ENCODE measurements at regions not wholly inside any gene's neighbourhood (a gene's known extent, or its start where the extent isn't known, plus 50 kb on each side); places are given as distances from the start of the nearest gene placed in this dataset.

DNA sequence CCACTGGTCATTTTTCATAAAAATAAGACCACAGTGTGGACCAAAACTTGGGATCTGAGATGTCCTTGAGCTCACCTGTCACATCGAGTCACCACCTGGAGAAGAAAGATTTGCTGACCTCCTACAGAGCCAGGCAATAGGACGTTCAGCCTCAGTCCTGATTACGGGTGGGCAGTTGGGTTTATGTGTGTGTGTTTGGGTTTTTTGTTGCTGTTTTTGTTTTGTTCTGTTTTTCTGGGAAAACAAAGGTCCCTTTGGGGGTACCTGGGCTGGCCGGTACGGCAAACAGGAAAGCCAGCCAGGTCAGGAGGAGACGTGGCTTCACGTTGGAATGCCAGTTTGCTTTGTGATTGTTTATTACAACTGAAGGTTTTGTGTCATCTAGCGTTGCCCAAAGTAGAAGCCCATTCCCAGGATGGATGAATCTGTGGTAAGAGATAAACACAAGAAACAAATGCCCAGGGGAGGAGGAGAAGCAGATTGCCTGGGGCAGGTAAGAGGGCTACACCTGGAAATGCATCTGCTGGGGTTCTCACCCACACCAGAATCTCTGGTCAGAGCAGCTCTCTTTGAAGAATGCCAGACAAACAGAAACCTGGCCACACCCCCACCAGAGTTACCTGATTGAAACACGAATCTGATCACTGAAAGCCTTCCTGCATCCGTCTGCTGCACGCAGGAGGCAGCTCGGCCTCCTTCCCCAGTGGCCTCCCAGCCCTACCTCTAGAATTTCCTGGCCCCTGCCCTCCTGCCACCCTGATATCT is 100.1 kb upstream of the DIO3 start:
- DNase-seq (ENCODE audit: low read depth) (no peak), FAIRE-seq (no peak)
- no peak overlapping the region for H2AFZ ChIP-seq (ENCODE audit: low read depth, low read length)
- Mint-ChIP-seq H3K4me1 (ENCODE audit: low read depth, unreplicated experiment) (peaks cover 1% of the 10 kb centered on the region), H3K27ac (ENCODE audit: unreplicated experiment) (no peak overlapping the region), H3K9me3 (ENCODE audit: unreplicated experiment) (peaks cover 6% of the 10 kb centered on the region), H3K27me3 (ENCODE audit: low read depth, unreplicated experiment) (peaks cover 50% of the 10 kb centered on the region), H3K4me3 (ENCODE audit: unreplicated experiment) (no peak overlapping the region), H3K36me3 (ENCODE audit: low read depth, unreplicated experiment) (no peaks in the 10 kb centered on the region)
- no peaks in the 10 kb centered on the region for H3K79me2 ChIP-seq (ENCODE audit: insufficient read depth, low read length)
- H3K4me3 ChIP-seq (ENCODE audit: insufficient read depth, low read depth, low read length): no peak overlapping the region
- no peak overlapping the region for H3K9ac ChIP-seq (ENCODE audit: low read length)
- H3K4me2 ChIP-seq (ENCODE audit: low read length): no peak overlapping the region
- H3K27me3 ChIP-seq (ENCODE audit: insufficient read depth, low read length): peaks cover 38% of the 10 kb centered on the region
- H3K9me3 ChIP-seq (ENCODE audit: insufficient read depth, low read depth, low read length): no peaks in the 10 kb centered on the region
- no peak overlapping the region for H3K27ac ChIP-seq (ENCODE audit: low read depth, low read length)
- H3K4me1 ChIP-seq (ENCODE audit: insufficient read depth, low read length): no peaks in the 10 kb centered on the region
- H4K20me1 ChIP-seq (ENCODE audit: insufficient read depth, low read length): no peaks in the 10 kb centered on the region
- no peaks in the 10 kb centered on the region for H3K36me3 ChIP-seq (ENCODE audit: insufficient read depth, low read length)
- TF ChIP-seq, protein P1, sequence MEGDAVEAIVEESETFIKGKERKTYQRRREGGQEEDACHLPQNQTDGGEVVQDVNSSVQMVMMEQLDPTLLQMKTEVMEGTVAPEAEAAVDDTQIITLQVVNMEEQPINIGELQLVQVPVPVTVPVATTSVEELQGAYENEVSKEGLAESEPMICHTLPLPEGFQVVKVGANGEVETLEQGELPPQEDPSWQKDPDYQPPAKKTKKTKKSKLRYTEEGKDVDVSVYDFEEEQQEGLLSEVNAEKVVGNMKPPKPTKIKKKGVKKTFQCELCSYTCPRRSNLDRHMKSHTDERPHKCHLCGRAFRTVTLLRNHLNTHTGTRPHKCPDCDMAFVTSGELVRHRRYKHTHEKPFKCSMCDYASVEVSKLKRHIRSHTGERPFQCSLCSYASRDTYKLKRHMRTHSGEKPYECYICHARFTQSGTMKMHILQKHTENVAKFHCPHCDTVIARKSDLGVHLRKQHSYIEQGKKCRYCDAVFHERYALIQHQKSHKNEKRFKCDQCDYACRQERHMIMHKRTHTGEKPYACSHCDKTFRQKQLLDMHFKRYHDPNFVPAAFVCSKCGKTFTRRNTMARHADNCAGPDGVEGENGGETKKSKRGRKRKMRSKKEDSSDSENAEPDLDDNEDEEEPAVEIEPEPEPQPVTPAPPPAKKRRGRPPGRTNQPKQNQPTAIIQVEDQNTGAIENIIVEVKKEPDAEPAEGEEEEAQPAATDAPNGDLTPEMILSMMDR (IDR thresholded peaks at IDR 0.05; ENCODE audit: insufficient read depth, low read depth, low read length): no peak
- TF ChIP-seq EZH2 (IDR thresholded peaks at IDR 0.05; ENCODE audit: insufficient read depth, low read length): peak; percentile 15

DNA sequence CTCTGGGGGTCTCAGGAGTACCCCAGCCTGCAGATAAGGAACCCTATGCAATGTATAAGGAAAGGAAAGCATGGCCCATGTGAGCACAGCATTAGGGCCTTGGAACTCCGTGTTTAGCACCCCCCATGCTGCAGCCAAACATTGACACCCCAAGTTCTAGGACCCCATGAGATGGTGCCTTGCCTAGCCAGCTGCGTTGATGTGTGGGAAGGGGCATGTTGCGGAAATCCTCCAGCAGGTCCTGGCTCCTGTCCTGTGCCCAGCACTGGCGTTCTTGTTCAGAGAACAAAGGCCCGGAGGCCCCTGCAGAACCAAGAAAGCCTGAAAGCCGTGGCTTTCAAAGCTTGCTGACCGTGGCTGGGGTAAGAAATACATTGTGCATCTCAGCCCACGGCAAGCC is 99.4 kb upstream of the DIO3 start:
- Histone ChIP-seq H3K27ac (ENCODE audit: low read depth, low read length) (no peak overlapping the region), H3K9me3 (ENCODE audit: insufficient read depth, low read depth, low read length) (no peaks in the 10 kb centered on the region), H3K36me3 (ENCODE audit: insufficient read depth, low read length) (no peaks in the 10 kb centered on the region), H3K79me2 (ENCODE audit: insufficient read depth, low read length) (no peaks in the 10 kb centered on the region), H2AFZ (ENCODE audit: low read depth, low read length) (no peak overlapping the region), H3K4me1 (ENCODE audit: insufficient read depth, low read length) (no peaks in the 10 kb centered on the region), H3K4me3 (ENCODE audit: insufficient read depth, low read depth, low read length) (no peak overlapping the region), H4K20me1 (ENCODE audit: insufficient read depth, low read length) (no peaks in the 10 kb centered on the region), H3K4me2 (ENCODE audit: low read length) (no peak overlapping the region), H3K27me3 (ENCODE audit: insufficient read depth, low read length) (peaks cover 31% of the 10 kb centered on the region), H3K9ac (ENCODE audit: low read length) (no peak overlapping the region)
- DNase-seq (ENCODE audit: low read depth): no peak
- no peak overlapping the region for H3K4me3 Mint-ChIP-seq (ENCODE audit: unreplicated experiment)
- H3K27ac Mint-ChIP-seq (ENCODE audit: unreplicated experiment): no peak overlapping the region
- peaks cover 4% of the 10 kb centered on the region for H3K9me3 Mint-ChIP-seq (ENCODE audit: unreplicated experiment)
- no peaks in the 10 kb centered on the region for H3K36me3 Mint-ChIP-seq (ENCODE audit: low read depth, unreplicated experiment)
- no peak for FAIRE-seq
- H3K4me1 Mint-ChIP-seq (ENCODE audit: low read depth, unreplicated experiment): no peaks in the 10 kb centered on the region
- peaks cover 50% of the 10 kb centered on the region for H3K27me3 Mint-ChIP-seq (ENCODE audit: low read depth, unreplicated experiment)
- no peak for TF ChIP-seq EZH2 (IDR thresholded peaks at IDR 0.05; ENCODE audit: insufficient read depth, low read length)
- TF ChIP-seq, protein P1 (IDR thresholded peaks at IDR 0.05; ENCODE audit: insufficient read depth, low read depth, low read length): no peak

Measured in astrocyte (in vitro differentiated cells and primary cell).